Endodermal cell (in vitro differentiated cells): ENCODE measurements at regions not wholly inside any gene's neighbourhood (a gene's known extent, or its start where the extent isn't known, plus 50 kb on each side); places are given as distances from the start of the nearest gene placed in this dataset.

Source experiments
- DNase-seq: peaks from one replicate; pipeline ENCODE4 v3.0.0-alpha.2; 2017
- H3K27ac ChIP-seq: 2 replicates; pipeline ENCODE4 v1.5.1; 2013; ENCODE audit warnings: mild to moderate bottlenecking, low read depth, low read length, moderate library complexity
- H3K27me3 ChIP-seq: 2 replicates; pipeline ENCODE4 v1.6.1; 2013; ENCODE audit warnings: mild to moderate bottlenecking, low read length, moderate library complexity; ENCODE audit not compliant: insufficient read depth, control insufficient read depth, poor library complexity, severe bottlenecking
- H3K36me3 ChIP-seq: 2 replicates; pipeline ENCODE4 v1.7.0; 2013; ENCODE audit warnings: mild to moderate bottlenecking, low read length, moderate library complexity; ENCODE audit not compliant: control insufficient read depth, insufficient read depth
- H3K4me1 ChIP-seq: one replicate; pipeline ENCODE4 v1.7.0; 2013; ENCODE audit warnings: low read length; ENCODE audit not compliant: control insufficient read depth, insufficient read depth
- H3K4me3 ChIP-seq: 2 replicates; pipeline ENCODE4 v1.5.1; 2013; ENCODE audit warnings: mild to moderate bottlenecking, low read length, moderate library complexity
- H3K9ac ChIP-seq: 2 replicates; pipeline ENCODE4 v1.6.1; 2013; ENCODE audit warnings: mild to moderate bottlenecking, low read length, moderate library complexity; ENCODE audit not compliant: poor library complexity, severe bottlenecking; ENCODE audit errors: extremely low read depth
- H3K9me3 ChIP-seq: 2 replicates; pipeline ENCODE4 v1.6.1; 2013; ENCODE audit warnings: mild to moderate bottlenecking, low read length, moderate library complexity; ENCODE audit not compliant: control insufficient read depth
- H3K27ac Mint-ChIP-seq: 2 replicates; pipeline ENCODE4 v1.8.0; 2020; ENCODE audit warnings: mixed read lengths
- H3K27me3 Mint-ChIP-seq: 2 replicates; pipeline ENCODE4 v1.8.0; 2021; ENCODE audit warnings: mild to moderate bottlenecking, mixed read lengths; ENCODE audit not compliant: insufficient read depth
- H3K36me3 Mint-ChIP-seq: 2 replicates; pipeline ENCODE4 v1.8.0; 2020; ENCODE audit warnings: low read depth, mixed read lengths
- H3K4me1 Mint-ChIP-seq: 2 replicates; pipeline ENCODE4 v1.8.0; 2020; ENCODE audit warnings: mixed read lengths
- H3K4me3 Mint-ChIP-seq: 2 replicates; pipeline ENCODE4 v1.8.0; 2020; ENCODE audit warnings: mild to moderate bottlenecking, moderate library complexity, mixed read lengths
- H3K9me3 Mint-ChIP-seq: 2 replicates; pipeline ENCODE4 v1.8.0; 2020; ENCODE audit warnings: mild to moderate bottlenecking, mixed read lengths
- WGBS, 2 experiments: methylation state at CpG; one replicate each; pipeline versions ENCODE4 v1.1.5 to v1.1.7; 2013; ENCODE audit warnings: missing lambda C conversion rate in 2 of 2, mixed read lengths in 1 of 2; ENCODE audit not compliant: insufficient coverage in 1 of 2, insufficient read length in 1 of 2; 5-methylcytosine and 5-hydroxymethylcytosine counted together
- TF ChIP-seq, protein P1 (sequence below): fragments of 200-600 bp; sonication (generic); conservative IDR thresholded peaks from 2 replicates; pipeline ENCODE4 v1.5.0; 2021; ENCODE audit warnings: antibody characterized with exemption, mild to moderate bottlenecking

GRCh38 chr4:181365671-181366070, 877.5 kb upstream of the TENM3 start:
- Mint-ChIP-seq H3K9me3 (no peaks in the 10 kb centered on the region), H3K27me3 (peaks cover 15% of the 10 kb centered on the region)

GRCh38 chr4:181372014-181372413, 871.2 kb upstream of the TENM3 start:
- Histone ChIP-seq H3K36me3 (no peaks in the 10 kb centered on the region), H3K27me3 (peaks cover 60% of the 10 kb centered on the region), H3K9ac (no peak overlapping the region), H3K4me1 (peaks cover 7% of the 10 kb centered on the region), H3K9me3 (no peaks in the 10 kb centered on the region), H3K4me3 (no peak overlapping the region), H3K27ac (no peak overlapping the region)
- TF ChIP-seq, protein P1, sequence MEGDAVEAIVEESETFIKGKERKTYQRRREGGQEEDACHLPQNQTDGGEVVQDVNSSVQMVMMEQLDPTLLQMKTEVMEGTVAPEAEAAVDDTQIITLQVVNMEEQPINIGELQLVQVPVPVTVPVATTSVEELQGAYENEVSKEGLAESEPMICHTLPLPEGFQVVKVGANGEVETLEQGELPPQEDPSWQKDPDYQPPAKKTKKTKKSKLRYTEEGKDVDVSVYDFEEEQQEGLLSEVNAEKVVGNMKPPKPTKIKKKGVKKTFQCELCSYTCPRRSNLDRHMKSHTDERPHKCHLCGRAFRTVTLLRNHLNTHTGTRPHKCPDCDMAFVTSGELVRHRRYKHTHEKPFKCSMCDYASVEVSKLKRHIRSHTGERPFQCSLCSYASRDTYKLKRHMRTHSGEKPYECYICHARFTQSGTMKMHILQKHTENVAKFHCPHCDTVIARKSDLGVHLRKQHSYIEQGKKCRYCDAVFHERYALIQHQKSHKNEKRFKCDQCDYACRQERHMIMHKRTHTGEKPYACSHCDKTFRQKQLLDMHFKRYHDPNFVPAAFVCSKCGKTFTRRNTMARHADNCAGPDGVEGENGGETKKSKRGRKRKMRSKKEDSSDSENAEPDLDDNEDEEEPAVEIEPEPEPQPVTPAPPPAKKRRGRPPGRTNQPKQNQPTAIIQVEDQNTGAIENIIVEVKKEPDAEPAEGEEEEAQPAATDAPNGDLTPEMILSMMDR: no peak
- H3K4me1 Mint-ChIP-seq: peaks cover 16% of the 10 kb centered on the region
- H3K27ac Mint-ChIP-seq: no peak overlapping the region
- no peaks in the 10 kb centered on the region for H3K36me3 Mint-ChIP-seq
- 48 to 71% methylated on average over 3 of the region's 3 CpGs for WGBS, 2 experiments
- peaks cover 65% of the 10 kb centered on the region for H3K27me3 Mint-ChIP-seq
- H3K4me3 Mint-ChIP-seq: no peak overlapping the region
- DNase-seq: peak; percentile 69
- H3K9me3 Mint-ChIP-seq: no peaks in the 10 kb centered on the region

More at GRCh38 chr4:181365671-181366070, 877.5 kb upstream of the TENM3 start:
- H3K4me3 Mint-ChIP-seq: no peak overlapping the region
- Histone ChIP-seq H3K4me1 (no peaks in the 10 kb centered on the region), H3K27me3 (peaks cover 12% of the 10 kb centered on the region), H3K36me3 (no peaks in the 10 kb centered on the region), H3K9ac (no peak overlapping the region), H3K9me3 (no peaks in the 10 kb centered on the region), H3K27ac (no peak overlapping the region), H3K4me3 (no peak overlapping the region)
- no peaks in the 10 kb centered on the region for H3K36me3 Mint-ChIP-seq
- H3K27ac Mint-ChIP-seq: no peak overlapping the region
- H3K4me1 Mint-ChIP-seq: no peaks in the 10 kb centered on the region
- 91 to 94% methylated on average over 6 to 18 of the region's 18 CpGs for WGBS, 2 experiments
- TF ChIP-seq, protein P1: no peak
- DNase-seq: no peak

DNA sequence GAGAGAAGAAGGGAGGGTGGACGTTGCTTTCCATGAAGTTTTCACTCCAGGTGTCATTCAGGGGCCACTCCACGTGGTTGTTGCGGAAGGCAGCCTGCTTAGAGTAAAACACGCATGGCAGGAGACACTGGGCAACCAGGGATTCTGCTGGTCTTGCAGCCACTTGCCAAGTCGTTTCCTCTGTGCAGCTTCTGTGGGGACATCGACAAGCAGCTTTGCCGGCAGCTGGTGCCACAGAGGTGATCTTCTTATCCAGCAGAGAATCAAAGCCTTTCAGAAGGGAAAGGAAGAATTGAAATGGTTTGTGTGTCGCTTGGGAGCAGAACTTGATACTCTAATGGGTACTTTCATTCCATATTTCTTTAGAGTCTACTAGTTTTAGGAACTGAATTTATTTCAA, 867.1 kb upstream of the TENM3 start:
- Histone ChIP-seq H3K27ac (no peak overlapping the region), H3K4me3 (no peak overlapping the region), H3K9me3 (peaks cover 2% of the 10 kb centered on the region), H3K9ac (no peak overlapping the region), H3K27me3 (peaks cover 44% of the 10 kb centered on the region), H3K36me3 (no peaks in the 10 kb centered on the region), H3K4me1 (peaks cover 7% of the 10 kb centered on the region)
- DNase-seq: no peak
- Mint-ChIP-seq H3K36me3 (no peaks in the 10 kb centered on the region), H3K27ac (no peak overlapping the region), H3K4me3 (no peak overlapping the region), H3K27me3 (peaks cover 50% of the 10 kb centered on the region), H3K9me3 (peaks cover 2% of the 10 kb centered on the region), H3K4me1 (peaks cover 14% of the 10 kb centered on the region)
- TF ChIP-seq, protein P1: no peak
- WGBS, 2 experiments: 67 to 79% methylated on average over 3 to 8 of the region's 8 CpGs
